HepG2 (cell line): ENCODE measurements at regions not wholly inside any gene's neighbourhood (a gene's known extent, or its start where the extent isn't known, plus 50 kb on each side); places are given as distances from the start of the nearest gene placed in this dataset.

ENCODE experiments used
- ATAC-seq: fragments of 200-7000 bp; cut with Tn5 transposase; 3 replicates; pipeline ENCODE4 v1.9.1; 2020; ENCODE audit warnings: mild to moderate bottlenecking, moderate library complexity
- BruUV-seq: library from RNA; stranded (reverse); fragments of 400-500 nt; replicated peaks from 2 replicates; lab custom pipeline; 2021; lab: Mats Ljungman, UMichigan
- CTCF ChIA-PET: fragments of 300-600 bp; formaldehyde crosslinking; extraction: SDS; loops from one replicate; lab custom pipeline; 2021; ENCODE audit warnings: low total read pairs, inconsistent platforms, low intra/inter-chr PET ratio; lab: Yijun Ruan, JAX
- POLR2A ChIA-PET: fragments of 350-600 bp; sonication (Branson Sonifier 250); formaldehyde crosslinking; loops from one replicate; lab custom pipeline; 2020; ENCODE audit warnings: antibody characterized with exemption, inconsistent platforms; lab: Yijun Ruan, JAX
- DNase-seq: peaks from one replicate; pipeline ENCODE4 v3.0.0-alpha.2; 2015; ENCODE audit warnings: low spot score
- FAIRE-seq: peaks from 3 replicates; lab custom pipeline; 2011; peaks lifted over from hg19 to GRCh38; lab: Jason Lieb, UNC
- H2AFZ ChIP-seq: one replicate; pipeline ENCODE4 v1.6.1; 2011; ENCODE audit warnings: low read length, inconsistent platforms
- H3K27ac ChIP-seq: fragments of 300-600 bp; 3 replicates; pipeline ENCODE4 v1.8.0; 2011; ENCODE audit warnings: mixed run types, mild to moderate bottlenecking, mixed read lengths, low read length, inconsistent platforms; ENCODE audit not compliant: insufficient read depth; ENCODE audit errors: extremely low read length
- H3K27me3 ChIP-seq, 2 experiments: fragments of 200-600 bp in 1 of 2; 2 replicates in 1 of 2; 3 replicates in 1 of 2; pipeline versions ENCODE4 v1.6.0 to v1.8.0; 2011; ENCODE audit warnings: low read length in 2 of 2, mild to moderate bottlenecking in 2 of 2, moderate library complexity in 2 of 2, inconsistent platforms in 1 of 2; ENCODE audit not compliant: insufficient read depth in 2 of 2, control insufficient read depth in 1 of 2
- H3K36me3 ChIP-seq, 2 experiments: fragments of 200-600 bp in 1 of 2; replicated peaks in 1 of 2; 2 replicates in 1 of 2; 3 replicates in 1 of 2; pipeline versions ENCODE4 v1.5.1 to v1.8.0; 2011; ENCODE audit warnings: low read length in 2 of 2, inconsistent platforms in 1 of 2; ENCODE audit not compliant: insufficient read depth in 2 of 2, control insufficient read depth in 1 of 2
- H3K4me1 ChIP-seq: 2 replicates; pipeline ENCODE4 v1.5.1; 2012; ENCODE audit warnings: low read length, inconsistent platforms; ENCODE audit not compliant: insufficient read depth
- H3K4me2 ChIP-seq: 2 replicates; pipeline ENCODE4 v1.6.0; 2011; ENCODE audit warnings: low read depth, low read length, inconsistent platforms
- H3K4me3 ChIP-seq, 3 experiments: fragments of 200-600 bp in 1 of 3; sonication (generic), shearing (Covaris generic) in 1 of 3; replicated peaks in 1 of 3; 2 replicates each; pipeline ENCODE4 v1.5.1; 2011 to 2016; ENCODE audit warnings: low read length in 3 of 3, inconsistent platforms in 2 of 3, low read depth in 2 of 3, mild to moderate bottlenecking in 2 of 3, control low read depth in 1 of 3, mixed read lengths in 1 of 3; ENCODE audit not compliant: insufficient read depth in 1 of 3
- H3K79me2 ChIP-seq: one replicate; pipeline ENCODE4 v1.6.1; 2011; ENCODE audit warnings: low read length, inconsistent platforms; ENCODE audit not compliant: insufficient read depth
- H3K9ac ChIP-seq: 2 replicates; pipeline ENCODE4 v1.6.0; 2011; ENCODE audit warnings: mild to moderate bottlenecking, low read depth, low read length, inconsistent platforms; ENCODE audit not compliant: insufficient read depth
- H3K9me3 ChIP-seq: 2 replicates; pipeline ENCODE4 v1.5.1; 2012; ENCODE audit warnings: mild to moderate bottlenecking, low read length
- H4K20me1 ChIP-seq: 2 replicates; pipeline ENCODE4 v1.6.0; 2011; ENCODE audit warnings: inconsistent platforms, mild to moderate bottlenecking, low read length, moderate library complexity; ENCODE audit not compliant: insufficient read depth
- AFF4 ChIP-seq: sonication (generic); formaldehyde crosslinking; IDR thresholded peaks from 2 replicates; pipeline ENCODE4 v1.4.0; 2020; ENCODE audit warnings: missing genetic modification reagents
- BATF2 ChIP-seq: sonication (generic); formaldehyde crosslinking; IDR thresholded peaks from 2 replicates; pipeline ENCODE4 v1.8.0; 2022; ENCODE audit warnings: mild to moderate bottlenecking, missing genetic modification reagents, moderate library complexity
- E2F1 ChIP-seq: sonication (generic); formaldehyde crosslinking; IDR thresholded peaks from 2 replicates; pipeline ENCODE4 v1.5.0; 2020; ENCODE audit warnings: missing genetic modification reagents
- PAF1 ChIP-seq: IDR thresholded peaks from 2 replicates; pipeline ENCODE4 v1.6.1; 2016; ENCODE audit warnings: missing genetic modification reagents, missing compliant biosample characterization
- PRMT3 ChIP-seq: sonication (generic); formaldehyde crosslinking; IDR thresholded peaks from 2 replicates; pipeline ENCODE4 v1.8.1; 2022; ENCODE audit warnings: low read depth, mild to moderate bottlenecking, moderate library complexity, missing genetic modification reagents, borderline replicate concordance
- SETDB1 ChIP-seq: sonication (generic); formaldehyde crosslinking; IDR thresholded peaks from 2 replicates; pipeline ENCODE4 v1.5.1; 2020; ENCODE audit warnings: missing genetic modification reagents, mild to moderate bottlenecking, borderline replicate concordance
- SNAPC4 ChIP-seq: sonication (generic); formaldehyde crosslinking; IDR thresholded peaks from 2 replicates; pipeline ENCODE4 v1.4.0; 2020; ENCODE audit warnings: mild to moderate bottlenecking, missing genetic modification reagents
- ZBTB34 ChIP-seq: sonication (generic); formaldehyde crosslinking; IDR thresholded peaks from 2 replicates; pipeline ENCODE4 v1.8.0; 2022; ENCODE audit warnings: mild to moderate bottlenecking, missing genetic modification reagents
- ZBTB7A ChIP-seq: sonication (generic); formaldehyde crosslinking; IDR thresholded peaks from 2 replicates; pipeline ENCODE4 v1.8.0; 2022; ENCODE audit warnings: mild to moderate bottlenecking, missing genetic modification reagents
- ZNF225 ChIP-seq: sonication (generic); formaldehyde crosslinking; IDR thresholded peaks from 2 replicates; pipeline ENCODE4 v1.4.0; 2020; ENCODE audit warnings: mild to moderate bottlenecking, missing genetic modification reagents
- ZNF580 ChIP-seq: IDR thresholded peaks from 2 replicates; pipeline ENCODE4 v1.6.1; 2016; ENCODE audit warnings: low read depth, borderline replicate concordance
- WGBS: methylation state at CpG from one replicate; pipeline ENCODE4 v1.1.6; 2017; ENCODE audit warnings: low lambda C conversion rate; 5-methylcytosine and 5-hydroxymethylcytosine counted together
- in situ Hi-C: cut with HindIII; loops from 2 replicates; pipeline ENCODE4 v1.10.0; 2017; ENCODE audit warnings: low pct_unique_long_range_greater_than_20kb; ENCODE audit not compliant: extremely low pct_ligation_motif_present
- intact Hi-C: fragments of 100-400 bp; cut with micrococcal nuclease; formaldehyde crosslinking; loops from one replicate; pipeline ENCODE4 v1.10.0; 2022; ENCODE audit not compliant: unreplicated experiment

- no peak for TF ChIP-seq SNAPC4
- no peak for TF ChIP-seq PRMT3
- TF ChIP-seq ZNF225 (CRISPR knock-in tag), result no peak
- TF ChIP-seq SETDB1 (CRISPR knock-in tag), result no peak
- TF ChIP-seq ZBTB34 (CRISPR knock-in tag), result no peak
Observed at GRCh38 chr4:173745765-173746164, 215.7 kb upstream of the HAND2 start (continued).

- Histone ChIP-seq H3K9me3 (no peaks in the 10 kb centered on the region), H3K9ac (no peak overlapping the region), H2AFZ (no peak overlapping the region), H3K36me3 (no peaks in the 10 kb centered on the region), H4K20me1 (no peaks in the 10 kb centered on the region), H3K4me1 (no peaks in the 10 kb centered on the region), H3K79me2 (no peaks in the 10 kb centered on the region), H3K27ac (no peak overlapping the region), H3K4me3 (no peak overlapping the region), H3K4me2 (no peak overlapping the region), H3K27me3 (no peaks in the 10 kb centered on the region; a peak in 1 of 5 replicates)
- in situ Hi-C loops (no loop called here), intact Hi-C loops (no loop called here)
- ChIA-PET POLR2A (no interaction called here), CTCF (no interaction called here)
- no peak for DNase-seq
- WGBS, result 6% methylated on average over 1 of the region's 1 CpG
- BruUV-seq, result no TSS peak
- FAIRE-seq, result no peak
- no peak for ATAC-seq
- no peak for TF ChIP-seq PAF1
- no peak for TF ChIP-seq BATF2 (CRISPR knock-in tag)
- TF ChIP-seq AFF4, result no peak
- TF ChIP-seq ZNF580 (CRISPR knock-in tag), result no peak
- TF ChIP-seq E2F1 (CRISPR knock-in tag), result no peak
- TF ChIP-seq ZBTB7A (CRISPR knock-in tag), result no peak
Observed at GRCh38 chr4:173736840-173737239, 206.8 kb upstream of the HAND2 start.
